Ovary (tissue), 3 donors: ENCODE measurements at regions not wholly inside any gene's neighbourhood (a gene's known extent, or its start where the extent isn't known, plus 50 kb on each side); places are given as distances from the start of the nearest gene placed in this dataset.

ENCODE experiments used
- POLR2A ChIP-seq: fragments of 450-650 bp; IDR thresholded peaks from one replicate; pipeline ENCODE4 v1.6.1; 2017; ENCODE audit warnings: antibody characterized with exemption, mild to moderate bottlenecking, moderate library complexity
- TF ChIP-seq, protein P1 (sequence below), 3 donors: fragments of 450-650 bp in 2 of 3; fragments of 200-600 bp in 1 of 3; IDR thresholded peaks; one replicate each; pipeline versions ENCODE4 v1.5.1 to v1.8.0; 2016 to 2022; ENCODE audit warnings: antibody characterized with exemption in 3 of 3, mild to moderate bottlenecking in 1 of 3
- donor health status: DM: no; HTN: no; CAD: no.

DNA sequence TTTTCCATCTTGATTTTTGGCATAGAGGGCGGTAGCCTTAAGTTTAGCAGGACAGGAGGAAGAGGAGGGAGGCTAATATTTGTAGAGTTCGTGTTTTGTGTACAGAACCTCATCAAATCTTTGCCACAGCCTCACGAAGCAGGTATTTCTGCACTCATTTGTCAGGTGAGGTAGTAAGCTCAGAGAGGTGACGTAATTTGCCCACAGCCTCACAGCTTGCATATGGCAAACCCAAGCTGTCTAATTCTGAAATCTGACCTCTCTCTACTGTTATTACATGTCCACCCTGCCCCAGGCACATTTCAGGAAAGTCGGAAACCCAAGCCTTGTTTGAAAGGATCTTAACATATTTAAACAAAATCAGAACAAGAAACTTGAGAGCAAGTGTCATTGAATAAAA is 91.1 kb upstream of the TPM1 start:
- TF ChIP-seq, protein P1, sequence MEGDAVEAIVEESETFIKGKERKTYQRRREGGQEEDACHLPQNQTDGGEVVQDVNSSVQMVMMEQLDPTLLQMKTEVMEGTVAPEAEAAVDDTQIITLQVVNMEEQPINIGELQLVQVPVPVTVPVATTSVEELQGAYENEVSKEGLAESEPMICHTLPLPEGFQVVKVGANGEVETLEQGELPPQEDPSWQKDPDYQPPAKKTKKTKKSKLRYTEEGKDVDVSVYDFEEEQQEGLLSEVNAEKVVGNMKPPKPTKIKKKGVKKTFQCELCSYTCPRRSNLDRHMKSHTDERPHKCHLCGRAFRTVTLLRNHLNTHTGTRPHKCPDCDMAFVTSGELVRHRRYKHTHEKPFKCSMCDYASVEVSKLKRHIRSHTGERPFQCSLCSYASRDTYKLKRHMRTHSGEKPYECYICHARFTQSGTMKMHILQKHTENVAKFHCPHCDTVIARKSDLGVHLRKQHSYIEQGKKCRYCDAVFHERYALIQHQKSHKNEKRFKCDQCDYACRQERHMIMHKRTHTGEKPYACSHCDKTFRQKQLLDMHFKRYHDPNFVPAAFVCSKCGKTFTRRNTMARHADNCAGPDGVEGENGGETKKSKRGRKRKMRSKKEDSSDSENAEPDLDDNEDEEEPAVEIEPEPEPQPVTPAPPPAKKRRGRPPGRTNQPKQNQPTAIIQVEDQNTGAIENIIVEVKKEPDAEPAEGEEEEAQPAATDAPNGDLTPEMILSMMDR (IDR thresholded peaks at IDR 0.05), result no peak
- TF ChIP-seq POLR2A, result no peak
